Activated CD8-positive, alpha-beta memory T cell treated with anti-CD3 and anti-CD28 coated beads for 36 hours (primary cell): ENCODE measurements at regions not wholly inside any gene's neighbourhood (a gene's known extent, or its start where the extent isn't known, plus 50 kb on each side); places are given as distances from the start of the nearest gene placed in this dataset.
"Not testable (repeated sequence)": the region's sequence is repeated elsewhere in the genome, so short reads cannot be mapped to it uniquely, and the experiment has no call there.

Experiments used
- CTCF ChIA-PET: fragments of 350-600 bp; sonication (Branson Sonifier 250); formaldehyde crosslinking; loops from one replicate; lab custom pipeline; 2021; ENCODE audit warnings: antibody characterized with exemption; lab: Charles Lee
- POLR2A ChIA-PET: fragments of 350-600 bp; sonication (Branson Sonifier 250); formaldehyde crosslinking; loops from one replicate; lab custom pipeline; 2021; ENCODE audit warnings: antibody characterized with exemption; lab: Charles Lee

DNA sequence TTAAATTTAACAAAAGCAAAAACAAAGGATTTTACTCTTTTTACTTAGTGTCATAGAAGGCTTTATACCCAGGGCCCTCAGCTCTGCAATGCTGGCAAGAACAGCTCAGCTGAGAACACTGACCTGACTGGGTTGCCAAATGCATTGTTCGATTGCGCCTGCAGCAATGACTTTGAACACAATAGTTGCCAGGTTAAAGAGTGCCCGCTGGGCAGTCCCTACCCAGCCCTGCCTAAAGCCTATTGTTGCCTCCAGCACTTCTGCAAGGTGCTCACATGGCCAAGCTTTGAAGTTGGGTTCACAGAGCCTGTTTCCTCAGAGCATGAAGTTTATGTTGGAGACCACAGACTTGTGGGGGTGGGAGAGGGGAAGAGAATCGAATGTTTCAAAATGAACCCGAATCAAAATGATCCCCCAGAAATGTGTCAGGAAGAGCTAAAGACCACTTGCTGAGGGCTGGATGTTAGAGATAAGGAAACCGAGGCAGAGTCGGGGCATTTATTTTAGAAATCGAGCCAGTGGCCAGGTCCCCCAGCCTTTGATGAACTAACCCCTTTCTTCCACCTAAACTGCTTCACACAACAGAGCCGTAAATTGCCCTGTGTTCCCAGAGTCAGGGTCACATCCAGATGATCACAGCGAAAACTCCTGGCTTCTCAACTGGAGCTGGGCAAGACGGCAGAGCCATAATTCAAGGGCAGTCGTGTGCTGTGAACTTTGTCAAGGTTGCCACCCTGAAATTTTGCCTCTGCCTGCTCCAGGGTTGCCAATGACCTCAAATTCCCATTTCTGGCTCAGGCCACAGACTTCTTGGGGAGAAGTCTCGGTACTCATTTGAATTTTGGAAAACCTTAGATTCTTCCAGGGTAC lies 55.0 kb downstream of the FOXA2 start:
- ChIA-PET CTCF (no interaction called here), POLR2A (no interaction called here)

DNA sequence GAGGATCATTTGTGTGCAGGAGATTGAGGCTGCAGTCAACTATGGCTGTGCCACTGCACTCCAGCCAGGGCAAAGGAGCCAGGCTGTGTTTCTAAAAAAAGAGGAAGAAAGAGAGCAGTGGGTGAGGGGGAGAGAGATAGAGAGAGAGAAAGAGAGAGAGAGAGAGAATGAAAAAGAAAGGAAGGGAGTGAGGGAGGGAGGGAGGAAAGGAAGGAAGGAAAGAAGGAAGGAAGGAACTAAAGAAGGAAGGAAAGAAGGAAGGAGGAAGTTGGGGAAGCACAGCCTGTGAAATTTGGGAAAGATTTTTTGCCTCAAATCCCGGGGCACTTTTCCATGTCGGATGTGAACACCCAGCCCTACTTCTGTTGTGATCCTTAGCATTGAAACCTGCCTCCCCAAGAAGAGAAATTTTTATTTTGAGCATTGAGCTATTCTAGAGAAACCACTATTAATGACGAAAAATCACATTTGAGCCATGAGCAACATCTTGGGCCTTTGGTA lies 57.8 kb downstream of the FOXA2 start:
- CTCF ChIA-PET, result no interaction called here
- POLR2A ChIA-PET, result no interaction called here

DNA sequence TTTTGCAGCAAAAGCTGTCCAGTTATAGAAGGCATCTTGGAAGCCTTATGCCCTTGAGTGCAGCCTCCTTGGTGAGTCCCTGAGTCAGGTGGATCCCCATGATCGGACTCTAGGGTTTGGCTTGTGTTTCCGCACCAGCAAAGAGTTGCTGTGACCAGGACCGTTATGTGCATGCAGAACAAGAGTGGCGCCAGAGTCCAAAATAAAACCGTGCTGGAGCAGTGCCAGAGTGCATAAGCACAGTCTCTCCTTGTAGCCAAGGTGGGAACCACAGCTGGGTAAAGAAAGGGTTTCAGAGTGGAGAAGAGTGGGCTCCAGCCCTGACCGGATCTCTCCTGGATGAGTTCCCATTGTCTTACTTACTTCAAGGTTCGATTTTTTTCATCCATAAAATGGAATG lies 58.6 kb downstream of the FOXA2 start:
- CTCF ChIA-PET, result no interaction called here

DNA sequence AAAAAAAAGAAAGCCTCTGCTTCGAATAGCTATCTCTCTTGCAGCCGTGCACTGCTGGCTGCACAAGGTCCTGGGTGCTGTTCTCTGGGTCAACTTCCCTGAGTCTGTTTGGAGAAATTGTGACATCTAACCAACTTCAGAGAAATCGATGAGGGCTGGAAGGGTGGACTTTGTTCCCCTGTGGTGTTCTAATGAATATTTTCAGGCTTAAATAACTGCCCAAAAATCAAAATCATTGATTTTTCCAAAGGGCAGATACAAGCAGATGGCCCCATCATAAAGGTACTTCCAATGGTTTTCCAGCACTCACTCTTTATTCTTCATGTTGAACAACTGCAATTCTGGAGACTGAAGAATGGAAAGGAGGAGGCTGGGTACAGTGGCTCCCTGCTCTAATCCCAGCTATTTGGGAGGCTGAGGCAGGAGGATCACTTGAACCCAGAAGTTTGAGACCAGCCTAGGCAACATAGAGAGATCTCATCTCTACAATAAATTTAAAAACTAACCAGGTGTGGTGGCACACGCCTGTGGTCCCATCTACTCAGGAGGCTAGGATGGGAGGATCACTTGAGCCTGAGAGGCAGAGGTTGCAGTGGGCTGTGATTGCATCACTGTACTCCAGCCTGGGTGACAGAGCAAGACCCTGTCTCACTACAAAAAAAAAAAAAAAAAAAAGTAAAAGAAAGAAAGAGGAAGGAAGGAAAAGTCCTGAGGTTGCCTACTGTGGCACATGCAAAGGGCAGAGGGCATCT lies 59.1 kb downstream of the FOXA2 start:
- CTCF ChIA-PET, result interaction anchor here (0.6 kb wide), 1 partner anchor 530 kb away, joined by 3 read pairs; no protein-coding TSS in a partner anchor
- POLR2A ChIA-PET, result no interaction called here

More for the DNA sequence above, 58.6 kb downstream of the FOXA2 start:
- POLR2A ChIA-PET, result no interaction called here

DNA sequence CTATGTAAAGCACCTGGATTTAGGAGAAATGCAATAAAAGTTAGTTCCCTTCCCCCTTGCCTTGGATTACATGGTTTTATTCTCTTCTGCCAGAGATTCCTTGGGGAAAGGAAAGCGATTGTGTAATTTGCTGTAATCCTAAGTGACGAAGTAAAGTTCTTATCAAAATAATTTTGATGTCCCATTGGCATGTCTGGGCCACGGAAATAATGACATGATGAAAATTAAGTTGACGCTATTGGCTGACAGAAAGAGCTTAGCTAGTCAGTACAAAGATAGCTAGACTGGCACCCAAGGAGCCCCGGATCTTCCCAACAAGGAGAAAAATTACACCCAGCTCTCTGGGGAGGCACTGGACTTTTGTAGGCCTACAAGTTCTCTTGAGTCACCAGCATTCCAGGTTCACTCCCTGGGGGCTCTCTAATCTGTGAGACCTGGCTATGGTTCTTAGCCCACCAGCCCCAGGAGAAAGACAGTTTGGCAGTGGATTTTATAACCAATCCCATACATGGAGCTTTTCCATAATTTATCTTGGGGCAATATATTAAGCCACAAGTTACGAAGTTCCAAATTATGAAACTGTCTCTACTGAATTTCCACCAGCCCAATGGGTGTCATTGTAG lies 59.9 kb downstream of the FOXA2 start:
- POLR2A ChIA-PET, result no interaction called here
- CTCF ChIA-PET, result interaction anchor here (0.6 kb wide), 1 partner anchor 530 kb away, joined by 3 read pairs; no protein-coding TSS in a partner anchor

DNA sequence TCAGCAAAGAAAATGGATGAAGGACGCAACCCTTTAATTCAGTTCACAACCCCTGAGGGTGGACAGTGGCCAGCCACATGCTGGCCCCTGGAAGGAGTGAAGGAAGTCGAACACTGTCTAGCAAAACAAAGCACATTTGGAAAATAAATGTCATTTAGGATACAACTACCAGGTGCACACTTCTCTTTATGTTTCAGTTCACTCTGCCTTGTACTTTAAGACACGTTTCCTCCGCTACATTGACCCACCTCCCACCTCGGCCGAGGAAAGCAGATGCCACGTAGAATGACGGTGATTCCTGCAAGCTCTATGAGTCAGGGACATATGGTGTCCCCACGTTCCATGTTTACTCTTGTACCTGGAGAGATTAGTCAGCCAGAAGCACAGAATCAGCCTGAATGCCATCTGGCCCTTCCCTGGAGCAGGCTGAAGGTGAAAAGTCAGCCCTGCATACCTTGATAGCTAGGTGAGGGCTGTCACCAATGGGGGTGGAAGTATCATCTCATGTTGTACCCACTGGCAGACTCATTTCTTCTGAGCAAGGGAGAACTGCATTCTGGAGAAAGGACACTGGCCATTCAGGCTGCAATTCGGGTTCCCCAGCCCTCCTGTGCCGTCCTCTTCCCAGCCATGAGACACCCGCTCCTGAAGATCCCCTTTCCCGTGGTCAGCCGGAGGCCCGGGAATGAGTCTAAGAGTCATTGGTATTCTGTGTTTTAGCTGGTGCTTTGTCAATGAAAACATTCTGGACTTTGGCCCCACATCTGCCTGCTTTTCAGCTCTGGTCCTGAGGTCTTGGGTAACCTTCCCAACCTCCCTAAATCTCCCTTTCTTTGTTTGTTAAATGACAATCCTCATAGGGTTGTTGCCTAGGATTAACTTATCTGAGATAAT lies 60.6 kb downstream of the FOXA2 start:
- CTCF ChIA-PET, result no interaction called here
- POLR2A ChIA-PET, result no interaction called here

DNA sequence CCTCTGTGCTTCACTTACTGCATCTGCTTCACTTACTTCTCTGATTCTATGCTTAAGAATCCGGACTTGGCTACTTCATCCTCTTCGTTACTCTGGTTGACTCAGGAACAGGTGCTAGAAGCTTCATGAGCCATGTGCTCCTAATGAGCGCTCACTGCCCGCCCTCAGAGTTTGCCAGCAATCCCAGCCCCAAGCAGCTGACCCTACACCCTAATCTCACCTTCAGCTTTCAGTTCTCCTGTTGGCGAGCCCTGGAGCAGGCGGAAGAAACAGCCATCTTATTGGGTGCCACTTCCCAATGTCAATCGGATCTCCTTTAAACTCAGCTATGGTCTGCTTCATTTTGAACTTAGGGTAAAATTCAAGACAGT lies 61.3 kb downstream of the FOXA2 start:
- CTCF ChIA-PET, result no interaction called here
- POLR2A ChIA-PET, result no interaction called here

DNA sequence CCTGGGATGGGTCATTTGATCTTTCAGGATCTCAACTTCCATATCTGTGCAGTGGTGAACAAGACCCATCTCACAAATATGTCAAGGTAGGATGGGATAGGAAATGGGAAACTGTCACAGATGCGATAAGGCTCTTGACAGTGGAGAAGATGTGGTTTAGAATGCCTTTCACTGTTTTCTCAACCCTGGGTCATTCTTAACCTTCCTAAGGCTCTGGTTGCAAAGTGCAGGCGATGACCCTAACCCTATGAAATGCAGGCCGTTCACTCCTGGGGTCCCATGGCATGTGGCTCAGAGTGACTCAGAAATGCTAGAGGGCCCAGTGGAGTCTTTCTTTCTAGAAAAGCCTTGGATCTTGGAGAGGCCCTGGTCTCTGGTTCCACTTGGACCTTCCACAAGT lies 61.7 kb downstream of the FOXA2 start:
- POLR2A ChIA-PET, result no interaction called here
- CTCF ChIA-PET, result no interaction called here

DNA sequence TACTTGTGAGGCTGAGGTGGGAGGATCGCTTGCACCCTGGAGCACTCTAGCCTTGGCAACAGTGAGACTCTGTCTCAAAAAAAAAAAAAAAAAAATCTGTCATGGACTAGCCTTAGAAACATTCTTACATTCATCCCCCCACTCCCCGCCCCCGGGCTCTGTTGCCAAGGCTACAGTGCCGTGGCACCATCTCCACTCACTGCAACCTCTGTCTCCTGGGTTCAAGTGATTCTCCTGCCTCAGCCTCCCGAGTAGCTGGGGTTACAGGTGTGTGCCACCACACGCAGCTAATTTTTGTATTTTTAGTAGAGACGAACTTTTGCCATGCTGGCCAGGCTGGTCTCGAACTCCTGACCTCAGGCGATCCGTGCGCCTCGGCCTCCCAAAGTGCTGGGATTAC lies 62.4 kb downstream of the FOXA2 start:
- CTCF ChIA-PET, result not testable (repeated sequence)

DNA sequence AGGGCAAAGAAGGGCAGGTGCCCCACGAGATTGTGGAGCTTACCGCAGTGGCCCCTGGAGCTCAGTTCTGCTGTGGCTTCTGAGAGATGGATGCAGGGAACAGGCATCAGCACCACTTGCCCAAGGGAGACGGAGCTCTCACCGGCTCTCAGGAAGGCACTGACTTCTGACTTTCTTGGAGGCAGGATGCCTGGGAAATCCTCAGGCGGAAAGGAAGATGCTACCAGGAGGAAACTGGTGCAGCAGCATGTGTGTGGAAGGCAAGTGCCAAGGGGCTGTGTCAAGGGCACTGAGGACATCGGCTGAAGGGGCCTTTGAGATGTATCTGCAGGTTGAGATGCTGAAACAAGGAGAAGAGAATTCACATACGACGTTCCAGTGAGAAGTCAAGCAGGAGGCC lies 64.0 kb downstream of the FOXA2 start:
- POLR2A ChIA-PET, result no interaction called here
- CTCF ChIA-PET, result no interaction called here

More for the DNA sequence above, 62.4 kb downstream of the FOXA2 start:
- POLR2A ChIA-PET, result not testable (repeated sequence)

DNA sequence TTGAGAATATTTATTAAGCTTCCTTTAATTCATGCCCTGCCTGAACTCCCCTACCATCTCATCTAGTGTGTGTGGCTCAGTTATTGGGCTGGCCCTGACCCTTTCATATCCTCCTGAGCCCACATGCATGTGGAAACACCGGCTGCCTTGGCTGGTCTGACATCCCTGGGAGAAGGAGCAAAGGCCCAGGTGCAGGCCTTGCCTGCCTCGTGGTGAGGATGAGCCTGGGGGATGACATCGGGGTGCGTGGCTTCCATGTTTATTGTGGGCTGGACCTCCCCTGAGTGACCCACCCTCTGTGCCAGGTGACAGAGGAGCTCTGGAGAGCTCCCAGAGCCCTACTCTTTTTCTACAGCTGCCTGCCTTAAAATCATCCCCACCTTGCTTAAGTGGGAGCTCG lies 69.1 kb downstream of the FOXA2 start:
- CTCF ChIA-PET, result no interaction called here

DNA sequence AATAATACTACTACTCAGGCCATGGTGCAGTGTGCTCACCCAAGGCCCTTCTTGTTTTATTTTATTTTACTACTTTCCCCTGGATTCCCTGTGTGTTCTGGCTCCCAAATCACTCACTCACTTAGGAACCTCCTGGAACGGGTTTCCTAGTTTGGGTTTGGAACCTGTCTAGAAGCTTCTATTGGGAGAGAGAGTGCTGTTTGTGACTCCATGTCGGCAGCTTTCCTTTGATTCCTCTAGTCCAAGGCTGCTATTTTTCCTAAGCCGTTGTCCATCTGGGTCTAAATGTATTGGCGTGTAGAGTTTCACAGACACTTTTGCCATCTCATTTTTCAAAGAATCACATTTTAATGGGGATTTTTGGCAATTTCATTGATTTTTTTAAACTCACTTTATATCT lies 70.8 kb downstream of the FOXA2 start:
- ChIA-PET CTCF (no interaction called here), POLR2A (no interaction called here)

More for the DNA sequence above, 69.1 kb downstream of the FOXA2 start:
- POLR2A ChIA-PET, result no interaction called here

DNA sequence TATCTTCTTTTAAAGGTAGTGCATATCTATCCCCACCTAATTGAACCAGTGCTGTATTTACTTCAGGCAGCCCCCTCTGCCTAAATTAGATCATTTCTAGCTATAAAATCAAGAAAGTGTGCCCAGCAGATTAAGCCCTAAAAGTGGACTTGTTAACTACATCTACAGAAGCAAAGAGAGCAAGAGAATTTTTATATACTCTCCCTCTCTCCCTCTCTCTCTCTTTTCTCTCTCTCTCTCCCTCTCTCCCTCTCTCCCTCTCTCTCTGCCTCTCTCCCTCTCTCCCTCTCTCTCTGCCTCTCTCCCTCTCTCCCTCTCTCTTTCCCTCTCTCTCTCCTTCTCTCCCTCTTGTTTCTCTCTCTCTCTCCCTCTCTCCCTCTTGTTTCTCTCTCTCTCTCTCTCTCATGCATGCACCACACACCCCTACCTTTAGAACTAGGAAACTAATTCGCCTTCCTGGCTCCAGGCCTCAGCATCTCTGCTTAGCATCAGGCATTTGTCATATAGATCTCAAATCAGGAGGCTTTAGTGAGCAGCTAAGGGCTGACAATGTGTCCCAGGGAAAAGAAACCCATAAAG lies 71.4 kb downstream of the FOXA2 start:
- CTCF ChIA-PET, result no interaction called here

DNA sequence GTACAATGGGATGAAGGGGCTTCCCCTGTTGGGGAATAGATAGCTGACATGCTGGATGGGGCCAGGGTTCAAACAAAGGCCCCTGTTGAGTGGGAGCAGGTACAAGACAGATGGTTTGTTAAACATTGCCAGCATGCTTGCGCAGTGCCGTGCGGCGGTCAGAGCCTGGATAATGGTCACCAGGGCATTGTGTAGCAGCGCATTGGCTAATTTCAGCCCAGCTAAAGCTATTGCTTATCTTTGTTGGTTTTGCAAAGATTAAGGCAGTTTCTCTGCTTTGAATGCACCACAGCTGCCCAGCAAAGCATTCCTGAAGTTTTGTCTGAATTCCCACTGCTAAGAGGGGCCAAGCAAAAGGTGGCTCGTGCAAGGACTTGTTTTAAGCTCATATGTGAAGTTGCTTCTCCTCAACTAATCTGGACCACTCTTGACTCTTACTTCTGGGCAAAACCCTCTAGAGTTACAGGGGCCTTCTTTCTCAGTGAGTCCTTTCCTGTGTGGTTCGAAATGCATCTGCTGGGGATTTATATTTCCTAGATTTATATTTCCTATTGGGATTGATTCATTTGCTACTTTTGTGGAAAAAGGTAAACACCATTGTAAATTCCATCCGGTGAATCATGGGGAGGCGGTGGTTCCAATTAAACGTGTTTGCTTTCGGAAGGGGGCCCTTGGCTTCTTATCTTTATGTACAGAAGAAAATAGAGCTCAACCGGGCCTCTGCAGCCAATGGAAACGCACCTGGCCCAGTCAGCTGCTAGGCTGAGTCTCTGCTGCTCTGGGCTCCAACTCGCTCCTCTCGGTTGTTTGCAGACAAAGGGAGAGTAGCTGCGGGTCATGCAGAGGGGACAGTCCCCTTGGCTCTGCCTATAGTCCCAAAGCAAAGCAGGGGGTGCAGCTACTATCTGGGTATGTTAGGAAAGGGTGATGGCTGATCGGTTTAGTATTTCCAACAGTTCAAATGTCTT lies 72.1 kb downstream of the FOXA2 start:
- CTCF ChIA-PET, result no interaction called here

More for the DNA sequence above, 71.4 kb downstream of the FOXA2 start:
- POLR2A ChIA-PET, result no interaction called here

DNA sequence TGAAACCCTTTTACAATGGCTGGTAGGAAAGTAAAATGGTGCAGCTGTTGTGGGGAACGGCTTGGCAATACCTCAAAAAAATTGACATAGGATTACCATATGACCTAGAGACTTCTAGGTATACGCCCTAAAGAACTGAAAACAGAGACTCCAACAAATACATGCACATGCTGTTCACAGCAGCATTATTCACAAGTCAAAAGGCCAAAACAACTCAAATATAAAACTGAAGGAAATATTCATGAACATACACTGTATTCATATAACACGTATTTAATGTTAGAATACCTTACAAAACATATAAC lies 74.6 kb downstream of the FOXA2 start:
- CTCF ChIA-PET, result no interaction called here
- POLR2A ChIA-PET, result no interaction called here

More for the DNA sequence above, 72.1 kb downstream of the FOXA2 start:
- POLR2A ChIA-PET, result no interaction called here

DNA sequence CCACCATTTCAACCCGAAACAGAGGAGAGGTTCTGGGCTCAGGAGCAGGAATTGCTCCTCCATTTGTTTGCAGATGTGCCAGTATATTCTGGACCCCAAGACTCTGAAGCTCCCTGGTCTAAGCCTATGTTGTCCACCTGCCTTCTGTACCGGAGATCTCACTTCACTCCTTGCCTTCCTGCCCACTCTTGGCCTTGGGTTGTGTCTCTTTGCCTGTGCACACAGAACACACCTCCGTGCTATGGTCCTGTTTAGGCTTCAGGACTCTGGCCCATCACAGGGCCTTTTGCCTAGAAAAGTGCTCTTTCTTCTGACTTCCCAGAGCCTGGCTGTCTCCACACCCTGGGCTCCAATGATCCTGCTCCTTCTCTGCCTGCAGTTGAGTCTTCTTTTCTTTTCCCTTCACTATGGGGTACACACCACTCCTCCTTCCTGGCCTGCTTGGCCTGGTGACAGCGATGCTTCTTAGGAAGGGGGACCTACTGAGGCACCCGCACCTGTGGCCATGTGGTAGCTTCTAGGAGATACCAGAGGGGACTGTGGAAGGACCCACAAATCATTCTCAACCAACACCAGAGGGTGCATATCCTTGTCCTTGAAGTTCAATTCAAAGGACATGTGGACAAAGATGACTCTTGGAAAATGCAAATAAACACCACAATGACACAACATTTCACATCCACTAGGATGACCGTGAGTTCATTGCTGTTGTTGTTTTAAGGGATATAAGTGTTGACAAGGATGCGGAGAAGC lies 75.1 kb downstream of the FOXA2 start:
- POLR2A ChIA-PET, result no interaction called here
- CTCF ChIA-PET, result no interaction called here

DNA sequence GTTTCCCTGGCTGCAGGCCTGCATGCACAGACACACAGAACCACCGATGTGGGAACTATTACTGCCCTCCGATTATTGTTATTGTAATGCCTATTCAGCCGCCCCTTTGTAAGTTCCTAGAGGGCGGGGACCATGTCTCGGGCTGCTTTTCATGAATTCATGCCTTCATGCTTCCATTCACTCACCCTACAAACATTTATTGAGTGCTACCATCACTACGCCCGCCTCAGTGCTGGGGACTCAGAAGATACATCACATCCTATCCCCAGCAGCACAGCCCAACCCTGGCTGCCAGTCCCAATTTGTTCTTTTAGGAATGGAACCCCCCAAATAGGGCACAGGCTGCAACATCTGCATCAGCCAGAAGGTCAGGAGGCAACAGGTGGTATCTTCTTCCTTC lies 75.9 kb downstream of the FOXA2 start:
- CTCF ChIA-PET, result no interaction called here
- POLR2A ChIA-PET, result no interaction called here
